ENCODE measurements at regions not wholly inside any gene's neighbourhood (a gene's known extent, or its start where the extent isn't known, plus 50 kb on each side); places are given as distances from the start of the nearest gene placed in this dataset.

- TF ChIP-seq TAF1 (IDR thresholded peaks at IDR 0.05; ENCODE audit: borderline replicate concordance, insufficient read depth, low read length) (no peak), POLR2AphosphoS5 (IDR thresholded peaks at IDR 0.05; ENCODE audit: low read depth, low read length) (no peak), SIN3A (IDR thresholded peaks at IDR 0.05; ENCODE audit: borderline replicate concordance, insufficient read depth, low read length) (no peak)
- TF ChIP-seq, protein P1, sequence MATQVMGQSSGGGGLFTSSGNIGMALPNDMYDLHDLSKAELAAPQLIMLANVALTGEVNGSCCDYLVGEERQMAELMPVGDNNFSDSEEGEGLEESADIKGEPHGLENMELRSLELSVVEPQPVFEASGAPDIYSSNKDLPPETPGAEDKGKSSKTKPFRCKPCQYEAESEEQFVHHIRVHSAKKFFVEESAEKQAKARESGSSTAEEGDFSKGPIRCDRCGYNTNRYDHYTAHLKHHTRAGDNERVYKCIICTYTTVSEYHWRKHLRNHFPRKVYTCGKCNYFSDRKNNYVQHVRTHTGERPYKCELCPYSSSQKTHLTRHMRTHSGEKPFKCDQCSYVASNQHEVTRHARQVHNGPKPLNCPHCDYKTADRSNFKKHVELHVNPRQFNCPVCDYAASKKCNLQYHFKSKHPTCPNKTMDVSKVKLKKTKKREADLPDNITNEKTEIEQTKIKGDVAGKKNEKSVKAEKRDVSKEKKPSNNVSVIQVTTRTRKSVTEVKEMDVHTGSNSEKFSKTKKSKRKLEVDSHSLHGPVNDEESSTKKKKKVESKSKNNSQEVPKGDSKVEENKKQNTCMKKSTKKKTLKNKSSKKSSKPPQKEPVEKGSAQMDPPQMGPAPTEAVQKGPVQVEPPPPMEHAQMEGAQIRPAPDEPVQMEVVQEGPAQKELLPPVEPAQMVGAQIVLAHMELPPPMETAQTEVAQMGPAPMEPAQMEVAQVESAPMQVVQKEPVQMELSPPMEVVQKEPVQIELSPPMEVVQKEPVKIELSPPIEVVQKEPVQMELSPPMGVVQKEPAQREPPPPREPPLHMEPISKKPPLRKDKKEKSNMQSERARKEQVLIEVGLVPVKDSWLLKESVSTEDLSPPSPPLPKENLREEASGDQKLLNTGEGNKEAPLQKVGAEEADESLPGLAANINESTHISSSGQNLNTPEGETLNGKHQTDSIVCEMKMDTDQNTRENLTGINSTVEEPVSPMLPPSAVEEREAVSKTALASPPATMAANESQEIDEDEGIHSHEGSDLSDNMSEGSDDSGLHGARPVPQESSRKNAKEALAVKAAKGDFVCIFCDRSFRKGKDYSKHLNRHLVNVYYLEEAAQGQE (IDR thresholded peaks at IDR 0.05; ENCODE audit: insufficient read depth in 1 of 2, low read depth in 2 of 2, low read length in 2 of 2), result no peak
Observed at GRCh38 chr2:241966647-241967466, 97.3 kb downstream of the RTP5 start.
